Esophagus (tissue), 2 donors: ENCODE measurements at regions not wholly inside any gene's neighbourhood (a gene's known extent, or its start where the extent isn't known, plus 50 kb on each side); places are given as distances from the start of the nearest gene placed in this dataset.

ENCODE experiments used
- H3K27ac ChIP-seq, 2 donors: one replicate each; pipeline ENCODE4 v1.5.1; 2013; ENCODE audit warnings: low read depth in 2 of 2, mild to moderate bottlenecking in 2 of 2, inconsistent platforms in 1 of 2, low read length in 1 of 2, moderate library complexity in 1 of 2
- H3K27me3 ChIP-seq, 2 donors: one replicate each; pipeline ENCODE4 v1.6.1; 2013; ENCODE audit warnings: low read length in 2 of 2, control low read depth in 1 of 2, mild to moderate bottlenecking in 1 of 2; ENCODE audit not compliant: insufficient read depth in 2 of 2, control insufficient read depth in 1 of 2
- H3K36me3 ChIP-seq, 2 donors: one replicate each; pipeline ENCODE4 v1.6.1; 2013; ENCODE audit warnings: low read length in 1 of 2; ENCODE audit not compliant: control insufficient read depth in 2 of 2, insufficient read depth in 2 of 2
- H3K4me1 ChIP-seq, 2 donors: one replicate each; pipeline ENCODE4 v1.6.1; 2013; ENCODE audit warnings: low read length in 1 of 2; ENCODE audit not compliant: control insufficient read depth in 2 of 2, insufficient read depth in 2 of 2
- H3K4me3 ChIP-seq, 2 donors: one replicate each; pipeline ENCODE4 v1.5.1; 2013; ENCODE audit warnings: low read length in 2 of 2, mild to moderate bottlenecking in 2 of 2, low read depth in 1 of 2, moderate library complexity in 1 of 2
- H3K9me3 ChIP-seq, 2 donors: one replicate each; pipeline ENCODE4 v1.6.1; 2013; ENCODE audit warnings: mild to moderate bottlenecking in 2 of 2, low read depth in 1 of 2, low read length in 1 of 2, moderate library complexity in 1 of 2; ENCODE audit not compliant: control insufficient read depth in 2 of 2, insufficient read depth in 1 of 2
- WGBS, 2 donors: extraction: QIAGEN DNeasy Blood & Tissue Kit; methylation state at CpG; one replicate each; pipeline ENCODE4 v1.1.7; 2013; 5-methylcytosine and 5-hydroxymethylcytosine counted together
- donor health status: healthy with polysubstance abuse.
- donor health status: Bipolar disorder and iron deficiency.

GRCh38 chr6:1507251-1507650, 102.5 kb upstream of the FOXC1 start:
- peaks cover 0 to 6% of the 10 kb centered on the region in 2 donors for H3K27me3 ChIP-seq
- H3K36me3 ChIP-seq: no peaks in the 10 kb centered on the region
- peaks cover 0 to 3% of the 10 kb centered on the region in 2 donors for H3K9me3 ChIP-seq
- H3K4me3 ChIP-seq: no peak overlapping the region
- WGBS, 2 donors: 88 to 94% methylated on average over 6 of the region's 6 CpGs
- H3K27ac ChIP-seq: no peak overlapping the region
- H3K4me1 ChIP-seq: no peaks in the 10 kb centered on the region

- no peak overlapping the region for H3K4me3 ChIP-seq
- peaks cover 0 to 3% of the 10 kb centered on the region in 2 donors for H3K9me3 ChIP-seq
- H3K36me3 ChIP-seq: no peaks in the 10 kb centered on the region
- peaks cover 0 to 6% of the 10 kb centered on the region in 2 donors for H3K27me3 ChIP-seq
- no peaks in the 10 kb centered on the region for H3K4me1 ChIP-seq
- no peak overlapping the region for H3K27ac ChIP-seq
- WGBS, 2 donors: 63 to 74% methylated on average over 4 of the region's 4 CpGs
These were observed 100.5 kb upstream of the FOXC1 start for GRCh38 chr6:1509241-1509640.

GRCh38 chr6:1510239-1510638, 99.5 kb upstream of the FOXC1 start:
- no peaks in the 10 kb centered on the region for H3K4me1 ChIP-seq
- WGBS, 2 donors: 78 to 85% methylated on average over 3 of the region's 3 CpGs
- no peak overlapping the region for H3K4me3 ChIP-seq
- no peaks in the 10 kb centered on the region for H3K36me3 ChIP-seq
- peaks cover 0 to 3% of the 10 kb centered on the region in 2 donors for H3K9me3 ChIP-seq
- H3K27me3 ChIP-seq: peaks cover 0 to 6% of the 10 kb centered on the region in 2 donors
- no peak overlapping the region for H3K27ac ChIP-seq

- Histone ChIP-seq H3K36me3 (no peaks in the 10 kb centered on the region), H3K27me3 (peaks cover 0 to 6% of the 10 kb centered on the region in 2 donors), H3K27ac (no peak overlapping the region), H3K4me3 (no peak overlapping the region), H3K9me3 (peaks cover 0 to 3% of the 10 kb centered on the region in 2 donors), H3K4me1 (no peaks in the 10 kb centered on the region)
- WGBS, 2 donors: 67 to 68% methylated on average over 3 of the region's 3 CpGs
These were observed 96.4 kb upstream of the FOXC1 start for GRCh38 chr6:1513215-1513780.

- Histone ChIP-seq H3K27me3 (peaks cover 0 to 6% of the 10 kb centered on the region in 2 donors), H3K36me3 (no peaks in the 10 kb centered on the region), H3K27ac (no peak overlapping the region), H3K4me3 (no peak overlapping the region), H3K9me3 (peaks cover 0 to 3% of the 10 kb centered on the region in 2 donors), H3K4me1 (no peaks in the 10 kb centered on the region)
- WGBS, 2 donors: 74 to 78% methylated on average over 3 of the region's 3 CpGs
These were observed 95.6 kb upstream of the FOXC1 start for GRCh38 chr6:1514078-1514477.

GRCh38 chr6:1515280-1515679, 94.4 kb upstream of the FOXC1 start:
- Histone ChIP-seq H3K4me1 (no peaks in the 10 kb centered on the region), H3K27me3 (peaks cover 0 to 3% of the 10 kb centered on the region in 2 donors), H3K36me3 (no peaks in the 10 kb centered on the region), H3K9me3 (peaks cover 0 to 2% of the 10 kb centered on the region in 2 donors), H3K4me3 (no peak overlapping the region), H3K27ac (no peak overlapping the region)
- WGBS, 2 donors: 91% methylated on average over 31 of the region's 31 CpGs

GRCh38 chr6:1515781-1516180, 93.9 kb upstream of the FOXC1 start:
- 94 to 97% methylated on average over 4 of the region's 4 CpGs for WGBS, 2 donors

GRCh38 chr6:1516742-1517520, 92.8 kb upstream of the FOXC1 start:
- Histone ChIP-seq H3K4me1 (no peaks in the 10 kb centered on the region), H3K4me3 (no peak overlapping the region), H3K9me3 (peaks cover 0 to 2% of the 10 kb centered on the region in 2 donors), H3K36me3 (no peaks in the 10 kb centered on the region), H3K27me3 (no peaks in the 10 kb centered on the region), H3K27ac (no peak overlapping the region)
- 75 to 79% methylated on average over 14 of the region's 14 CpGs for WGBS, 2 donors

More at GRCh38 chr6:1515781-1516180, 93.9 kb upstream of the FOXC1 start:
- Histone ChIP-seq H3K4me3 (no peak overlapping the region), H3K9me3 (peaks cover 0 to 2% of the 10 kb centered on the region in 2 donors), H3K27ac (no peak overlapping the region), H3K27me3 (no peaks in the 10 kb centered on the region), H3K4me1 (no peaks in the 10 kb centered on the region), H3K36me3 (no peaks in the 10 kb centered on the region)

- Histone ChIP-seq H3K27me3 (peaks cover 0 to 3% of the 10 kb centered on the region in 2 donors), H3K27ac (no peak overlapping the region), H3K4me3 (no peak overlapping the region), H3K4me1 (no peaks in the 10 kb centered on the region), H3K36me3 (no peaks in the 10 kb centered on the region), H3K9me3 (peaks cover 0 to 2% of the 10 kb centered on the region in 2 donors)
- WGBS, 2 donors: 90 to 95% methylated on average over 8 of the region's 8 CpGs
These were observed 90.9 kb upstream of the FOXC1 start for GRCh38 chr6:1518855-1519254.
